ENCODE measurements at regions not wholly inside any gene's neighbourhood (a gene's known extent, or its start where the extent isn't known, plus 50 kb on each side); places are given as distances from the start of the nearest gene placed in this dataset.
"Not testable (repeated sequence)": the region's sequence is repeated elsewhere in the genome, so short reads cannot be mapped to it uniquely, and the experiment has no call there.

DNA sequence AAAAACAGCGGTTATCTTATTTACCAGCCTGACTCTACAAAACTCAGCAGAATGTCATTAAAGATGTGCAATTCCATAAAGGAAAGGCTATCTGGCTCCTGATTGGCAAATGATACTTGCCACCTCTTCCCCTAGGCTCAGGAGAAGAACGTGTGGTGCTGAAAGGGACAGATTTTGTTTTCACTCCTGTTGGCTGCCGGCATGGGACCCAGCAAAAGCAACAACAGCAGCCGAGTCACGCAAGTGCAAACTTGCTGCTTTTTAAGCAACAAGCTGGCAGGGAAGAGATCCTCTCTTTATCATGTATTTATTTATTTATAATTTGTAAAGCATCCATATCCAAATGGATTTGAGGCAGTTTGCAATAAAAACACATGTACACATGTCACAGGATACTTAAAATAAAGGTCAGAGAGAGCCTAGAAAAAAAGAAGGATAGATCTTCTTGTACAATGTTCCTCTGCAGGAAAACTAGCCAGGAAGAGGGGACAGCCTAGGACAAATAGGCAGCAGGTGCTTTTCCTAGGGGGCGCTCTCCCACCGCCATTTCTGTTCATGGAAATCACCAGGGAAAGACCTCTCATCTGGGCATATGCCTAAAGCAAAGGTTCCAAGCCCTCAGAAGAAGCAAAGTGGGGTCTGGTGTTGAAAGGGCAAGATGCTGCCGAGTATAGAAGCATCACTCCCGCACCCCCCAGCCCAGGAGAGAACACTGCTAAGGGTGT, 799.3 kb downstream of the BCL11A start:
- Histone ChIP-seq H3K4me1 (ENCODE audit: low read length) (no peaks in the 10 kb centered on the region), H3K4me3 (ENCODE audit: low read length) (no peak overlapping the region), H3K27ac (ENCODE audit: low read length) (no peak overlapping the region), H3K9me3 (replicated peaks; ENCODE audit: insufficient read depth, low read length) (no peaks in the 10 kb centered on the region), H3F3A (ENCODE audit: insufficient read depth, low read length) (no peaks in the 10 kb centered on the region), H3K9me2 (replicated peaks; ENCODE audit: insufficient read depth, low read length) (no peaks in the 10 kb centered on the region), H3K79me2 (ENCODE audit: low read length) (no peaks in the 10 kb centered on the region), H2AFZ (ENCODE audit: low read length) (no peak overlapping the region), H3K9ac (ENCODE audit: low read length) (no peak overlapping the region), H3K4me2 (ENCODE audit: low read depth, low read length) (no peak overlapping the region), H4K20me1 (ENCODE audit: insufficient read depth, low read length) (no peaks in the 10 kb centered on the region), H3K36me3 (replicated peaks; ENCODE audit: insufficient read depth, low read length) (no peaks in the 10 kb centered on the region), H3K27me3 (replicated peaks; ENCODE audit: insufficient read depth, low read length) (no peaks in the 10 kb centered on the region)
- TF ChIP-seq EZH2phosphoT487 (IDR thresholded peaks at IDR 0.05; ENCODE audit: low read length) (no peak), EZH2 (optimal IDR thresholded peaks at IDR 0.05; ENCODE audit: low read depth, low read length) (no peak)
- TF ChIP-seq, protein P1, sequence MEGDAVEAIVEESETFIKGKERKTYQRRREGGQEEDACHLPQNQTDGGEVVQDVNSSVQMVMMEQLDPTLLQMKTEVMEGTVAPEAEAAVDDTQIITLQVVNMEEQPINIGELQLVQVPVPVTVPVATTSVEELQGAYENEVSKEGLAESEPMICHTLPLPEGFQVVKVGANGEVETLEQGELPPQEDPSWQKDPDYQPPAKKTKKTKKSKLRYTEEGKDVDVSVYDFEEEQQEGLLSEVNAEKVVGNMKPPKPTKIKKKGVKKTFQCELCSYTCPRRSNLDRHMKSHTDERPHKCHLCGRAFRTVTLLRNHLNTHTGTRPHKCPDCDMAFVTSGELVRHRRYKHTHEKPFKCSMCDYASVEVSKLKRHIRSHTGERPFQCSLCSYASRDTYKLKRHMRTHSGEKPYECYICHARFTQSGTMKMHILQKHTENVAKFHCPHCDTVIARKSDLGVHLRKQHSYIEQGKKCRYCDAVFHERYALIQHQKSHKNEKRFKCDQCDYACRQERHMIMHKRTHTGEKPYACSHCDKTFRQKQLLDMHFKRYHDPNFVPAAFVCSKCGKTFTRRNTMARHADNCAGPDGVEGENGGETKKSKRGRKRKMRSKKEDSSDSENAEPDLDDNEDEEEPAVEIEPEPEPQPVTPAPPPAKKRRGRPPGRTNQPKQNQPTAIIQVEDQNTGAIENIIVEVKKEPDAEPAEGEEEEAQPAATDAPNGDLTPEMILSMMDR (IDR thresholded peaks at IDR 0.05; ENCODE audit: low read length), result no peak
- no peak for DNase-seq

DNA sequence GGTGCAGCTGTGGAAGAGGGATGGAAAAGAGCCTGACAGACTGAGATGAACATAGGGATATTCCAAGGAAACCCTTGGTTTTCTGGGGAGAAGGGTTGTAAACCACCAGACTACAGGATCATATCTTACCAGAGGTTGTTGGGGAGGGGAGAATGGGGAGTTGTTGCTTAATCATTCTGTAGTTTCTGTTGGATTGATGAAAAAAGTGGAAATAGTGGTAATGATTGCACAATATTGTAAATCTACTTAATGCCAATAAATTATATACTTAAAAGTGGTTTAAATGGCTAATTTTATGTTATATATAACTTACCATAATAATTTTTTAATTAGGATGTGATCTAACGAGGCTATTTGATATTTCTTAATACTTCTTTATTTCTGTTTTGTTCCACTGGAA, 800.9 kb downstream of the BCL11A start:
- Histone ChIP-seq H3K4me3 (ENCODE audit: low read length) (no peak overlapping the region), H4K20me1 (ENCODE audit: insufficient read depth, low read length) (no peaks in the 10 kb centered on the region), H3K27ac (ENCODE audit: low read length) (no peak overlapping the region), H3K9me3 (replicated peaks; ENCODE audit: insufficient read depth, low read length) (no peaks in the 10 kb centered on the region), H3K27me3 (replicated peaks; ENCODE audit: insufficient read depth, low read length) (no peaks in the 10 kb centered on the region), H3K9me2 (replicated peaks; ENCODE audit: insufficient read depth, low read length) (no peaks in the 10 kb centered on the region), H3K4me1 (ENCODE audit: low read length) (no peaks in the 10 kb centered on the region), H3F3A (ENCODE audit: insufficient read depth, low read length) (no peaks in the 10 kb centered on the region), H3K79me2 (ENCODE audit: low read length) (no peaks in the 10 kb centered on the region), H3K36me3 (replicated peaks; ENCODE audit: insufficient read depth, low read length) (no peaks in the 10 kb centered on the region), H3K4me2 (ENCODE audit: low read depth, low read length) (no peak overlapping the region), H2AFZ (ENCODE audit: low read length) (no peak overlapping the region), H3K9ac (ENCODE audit: low read length) (no peak overlapping the region)
- no peak for DNase-seq
- TF ChIP-seq, protein P1 (IDR thresholded peaks at IDR 0.05; ENCODE audit: low read length), result no peak
- no peak for TF ChIP-seq EZH2 (optimal IDR thresholded peaks at IDR 0.05; ENCODE audit: low read depth, low read length)
- no peak for TF ChIP-seq EZH2phosphoT487 (IDR thresholded peaks at IDR 0.05; ENCODE audit: low read length)

DNA sequence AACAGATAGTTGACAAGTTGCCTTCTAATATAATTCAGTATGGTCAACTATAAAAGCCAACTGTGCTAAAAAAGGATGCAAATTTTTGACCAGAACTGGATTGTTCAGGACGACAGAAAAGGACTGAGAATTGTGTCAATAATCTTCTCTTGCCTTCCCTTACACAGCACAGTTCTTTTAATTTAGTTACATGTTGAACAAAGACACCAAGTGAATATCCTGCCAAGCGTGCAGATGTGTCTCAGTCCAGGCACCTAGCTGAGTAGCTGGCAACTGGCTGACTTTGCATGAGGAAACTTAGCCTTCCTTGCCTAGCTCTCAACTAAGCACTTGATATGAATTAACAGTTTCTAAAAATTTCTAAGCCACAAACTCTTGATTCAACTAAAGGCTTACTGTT, 801.4 kb downstream of the BCL11A start:
- no peak overlapping the region for H3K27ac ChIP-seq (ENCODE audit: low read length)

DNA sequence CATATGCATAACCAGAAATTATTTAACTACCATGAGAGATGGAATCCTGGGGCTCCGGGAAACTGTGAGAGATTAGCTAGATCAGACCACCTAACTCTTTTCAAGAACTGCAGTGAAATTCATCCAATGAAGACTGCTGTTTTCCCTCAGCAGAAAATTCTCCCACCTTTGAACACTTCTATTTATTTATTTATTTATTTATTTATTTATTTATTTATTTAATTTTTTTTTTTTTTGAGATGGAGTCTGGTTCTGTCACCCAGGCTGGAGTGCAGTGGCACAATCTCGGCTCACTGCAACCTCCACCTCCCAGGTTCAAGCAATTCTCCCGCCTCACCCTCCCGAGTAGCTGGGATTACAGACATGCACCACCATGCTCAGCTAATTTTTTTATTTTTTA, 802.2 kb downstream of the BCL11A start:
- H3K4me2 ChIP-seq (ENCODE audit: low read depth, low read length); H3K9me3 ChIP-seq (replicated peaks; ENCODE audit: insufficient read depth, low read length); H3K4me1 ChIP-seq (ENCODE audit: low read length); H2AFZ ChIP-seq (ENCODE audit: low read length); H3F3A ChIP-seq (ENCODE audit: insufficient read depth, low read length); DNase-seq; H3K9me2 ChIP-seq (replicated peaks; ENCODE audit: insufficient read depth, low read length); H3K27me3 ChIP-seq (replicated peaks; ENCODE audit: insufficient read depth, low read length); H3K9ac ChIP-seq (ENCODE audit: low read length); H3K36me3 ChIP-seq (replicated peaks; ENCODE audit: insufficient read depth, low read length); H3K27ac ChIP-seq (ENCODE audit: low read length); H3K4me3 ChIP-seq (ENCODE audit: low read length); H4K20me1 ChIP-seq (ENCODE audit: insufficient read depth, low read length); H3K79me2 ChIP-seq (ENCODE audit: low read length): not testable (repeated sequence)

More for the DNA sequence above, 801.4 kb downstream of the BCL11A start:
- Histone ChIP-seq H3K36me3 (replicated peaks; ENCODE audit: insufficient read depth, low read length) (no peaks in the 10 kb centered on the region), H3K27me3 (replicated peaks; ENCODE audit: insufficient read depth, low read length) (no peaks in the 10 kb centered on the region), H3F3A (ENCODE audit: insufficient read depth, low read length) (no peaks in the 10 kb centered on the region), H4K20me1 (ENCODE audit: insufficient read depth, low read length) (no peaks in the 10 kb centered on the region), H2AFZ (ENCODE audit: low read length) (no peak overlapping the region), H3K9me2 (replicated peaks; ENCODE audit: insufficient read depth, low read length) (no peaks in the 10 kb centered on the region), H3K4me3 (ENCODE audit: low read length) (no peak overlapping the region), H3K9ac (ENCODE audit: low read length) (no peak overlapping the region), H3K9me3 (replicated peaks; ENCODE audit: insufficient read depth, low read length) (no peaks in the 10 kb centered on the region), H3K4me1 (ENCODE audit: low read length) (no peaks in the 10 kb centered on the region), H3K79me2 (ENCODE audit: low read length) (no peaks in the 10 kb centered on the region), H3K4me2 (ENCODE audit: low read depth, low read length) (no peak overlapping the region)
- TF ChIP-seq EZH2phosphoT487 (IDR thresholded peaks at IDR 0.05; ENCODE audit: low read length), result no peak
- TF ChIP-seq EZH2 (optimal IDR thresholded peaks at IDR 0.05; ENCODE audit: low read depth, low read length), result no peak
- TF ChIP-seq, protein P1 (IDR thresholded peaks at IDR 0.05; ENCODE audit: low read length), result no peak
- DNase-seq, result no peak

All from MM.1S (cell line).